ENCODE measurements at regions not wholly inside any gene's neighbourhood (a gene's known extent, or its start where the extent isn't known, plus 50 kb on each side); places are given as distances from the start of the nearest gene placed in this dataset.

GRCh38 chr2:239461291-239462190 lies 60.7 kb upstream of the HDAC4 start:
- no peak for DNase-seq (ENCODE audit: low read depth, low spot score)

GRCh38 chr2:239460780-239461179 lies 60.0 kb upstream of the HDAC4 start:
- DNase-seq (ENCODE audit: low read depth, low spot score) (no peak), FAIRE-seq (no peak)
- no peak overlapping the region for H3K27ac ChIP-seq (ENCODE audit: control insufficient read depth, insufficient read depth, low read length)
- H3K4me3 ChIP-seq (ENCODE audit: control insufficient read depth in 2 of 3, extremely low read depth in 1 of 3, insufficient read depth in 2 of 3, low read depth in 1 of 3, low read length in 3 of 3) = no peak overlapping the region
- no peak overlapping the region for H3K9ac ChIP-seq (ENCODE audit: control insufficient read depth, extremely low read depth, insufficient read depth, low read length)
- H3K79me2 ChIP-seq (ENCODE audit: control insufficient read depth, insufficient read depth, low read length) = no peaks in the 10 kb centered on the region
- no peak overlapping the region for H2AFZ ChIP-seq (ENCODE audit: control insufficient read depth, low read length)
- H3K9me3 ChIP-seq (ENCODE audit: control insufficient read depth, low read depth, low read length) = no peaks in the 10 kb centered on the region
- peaks cover 12% of the 10 kb centered on the region for H3K4me1 ChIP-seq (ENCODE audit: control insufficient read depth, extremely low read depth, insufficient read depth, low read length)
- no peaks in the 10 kb centered on the region for H3K9me1 ChIP-seq (ENCODE audit: control insufficient read depth, extremely low read depth, insufficient read depth, low read length)
- H3K27me3 ChIP-seq (ENCODE audit: control insufficient read depth, extremely low read depth, insufficient read depth, low read length) = no peaks in the 10 kb centered on the region
- TF ChIP-seq CTCF (optimal IDR thresholded peaks at IDR 0.05 in 1 of 3, IDR thresholded peaks at IDR 0.05 in 1 of 3, conservative IDR thresholded peaks at IDR 0.05 in 1 of 3; ENCODE audit: extremely low read depth in 1 of 3, insufficient read depth in 2 of 3, low read length in 3 of 3) (no peak), EZH2 (IDR thresholded peaks at IDR 0.05; ENCODE audit: low read length) (no peak)
- dilution Hi-C loops (cut with MboI; ENCODE audit: extremely low pct_ligation_motif_present, low sequenced_read_pairs) = no loop called here
- no peaks in the 10 kb centered on the region for H4K20me1 ChIP-seq (ENCODE audit: control insufficient read depth, extremely low read depth, insufficient read depth, low read length)
- H3K4me2 ChIP-seq (ENCODE audit: control insufficient read depth, extremely low read depth, insufficient read depth, low read depth, low read length) = no peak overlapping the region
- no peaks in the 10 kb centered on the region for H3K36me3 ChIP-seq (ENCODE audit: control insufficient read depth in 2 of 2, extremely low read depth in 1 of 2, insufficient read depth in 2 of 2, low read length in 2 of 2)

More at GRCh38 chr2:239461291-239462190, 60.7 kb upstream of the HDAC4 start:
- dilution Hi-C loops (cut with MboI; ENCODE audit: extremely low pct_ligation_motif_present, low sequenced_read_pairs) = no loop called here
- H3K9ac ChIP-seq (ENCODE audit: control insufficient read depth, extremely low read depth, insufficient read depth, low read length) = no peak overlapping the region
- H3K4me3 ChIP-seq (ENCODE audit: control insufficient read depth in 2 of 3, extremely low read depth in 1 of 3, insufficient read depth in 2 of 3, low read depth in 1 of 3, low read length in 3 of 3) = no peak overlapping the region
- H3K79me2 ChIP-seq (ENCODE audit: control insufficient read depth, insufficient read depth, low read length) = no peaks in the 10 kb centered on the region
- H2AFZ ChIP-seq (ENCODE audit: control insufficient read depth, low read length) = no peak overlapping the region
- H3K4me2 ChIP-seq (ENCODE audit: control insufficient read depth, extremely low read depth, insufficient read depth, low read depth, low read length) = no peak overlapping the region
- H3K27ac ChIP-seq (ENCODE audit: control insufficient read depth, insufficient read depth, low read length) = no peak overlapping the region
- no peaks in the 10 kb centered on the region for H3K36me3 ChIP-seq (ENCODE audit: control insufficient read depth in 2 of 2, extremely low read depth in 1 of 2, insufficient read depth in 2 of 2, low read length in 2 of 2)
- TF ChIP-seq EZH2 (IDR thresholded peaks at IDR 0.05; ENCODE audit: low read length) = no peak
- TF ChIP-seq CTCF (optimal IDR thresholded peaks at IDR 0.05 in 1 of 3, IDR thresholded peaks at IDR 0.05 in 1 of 3, conservative IDR thresholded peaks at IDR 0.05 in 1 of 3; ENCODE audit: extremely low read depth in 1 of 3, insufficient read depth in 2 of 3, low read length in 3 of 3) = no peak
- peaks cover 2% of the 10 kb centered on the region for H3K9me1 ChIP-seq (ENCODE audit: control insufficient read depth, extremely low read depth, insufficient read depth, low read length)
- no peaks in the 10 kb centered on the region for H3K9me3 ChIP-seq (ENCODE audit: control insufficient read depth, low read depth, low read length)
- no peaks in the 10 kb centered on the region for H4K20me1 ChIP-seq (ENCODE audit: control insufficient read depth, extremely low read depth, insufficient read depth, low read length)
- H3K27me3 ChIP-seq (ENCODE audit: control insufficient read depth, extremely low read depth, insufficient read depth, low read length) = no peaks in the 10 kb centered on the region
- peaks cover 15% of the 10 kb centered on the region for H3K4me1 ChIP-seq (ENCODE audit: control insufficient read depth, extremely low read depth, insufficient read depth, low read length)
- FAIRE-seq = no peak

Data from keratinocyte (primary cell).